HL-60/S4 (cell line): ENCODE measurements at regions not wholly inside any gene's neighbourhood (a gene's known extent, or its start where the extent isn't known, plus 50 kb on each side); places are given as distances from the start of the nearest gene placed in this dataset.

Source experiments
- in situ Hi-C: fragments of 300-500 bp; cut with MboI; formaldehyde crosslinking; loops from 2 replicates; pipeline ENCODE4 v1.14.3; 2022; ENCODE audit warnings: low sequenced_read_pairs

- in situ Hi-C loops: no loop called here
Measured at GRCh38 chr3:107992976-107993684, 97.7 kb downstream of the CD47 start.

- in situ Hi-C loops: no loop called here
Measured at GRCh38 chr3:107990926-107991325, 99.9 kb downstream of the CD47 start.

- in situ Hi-C loops: no loop called here
Measured at GRCh38 chr3:107990433-107990832, 100.4 kb downstream of the CD47 start.

GRCh38 chr3:107989661-107990060 lies 101.2 kb downstream of the CD47 start:
- in situ Hi-C loops: no loop called here

GRCh38 chr3:107988460-107989175 lies 102.2 kb downstream of the CD47 start:
- in situ Hi-C loops: no loop called here

GRCh38 chr3:107987036-107987939 lies 103.5 kb downstream of the CD47 start:
- in situ Hi-C loops: no loop called here

GRCh38 chr3:107986505-107986904 lies 104.3 kb downstream of the CD47 start:
- in situ Hi-C loops: no loop called here

- in situ Hi-C loops: no loop called here
Measured at GRCh38 chr3:107985496-107985895, 105.3 kb downstream of the CD47 start.

- in situ Hi-C loops: no loop called here
Measured at GRCh38 chr3:107983247-107983646, 107.6 kb downstream of the CD47 start.

GRCh38 chr3:107982165-107982564 lies 108.7 kb downstream of the CD47 start:
- in situ Hi-C loops: no loop called here

GRCh38 chr3:107981471-107982111 lies 109.2 kb downstream of the CD47 start:
- in situ Hi-C loops: no loop called here

- in situ Hi-C loops: no loop called here
Measured at GRCh38 chr3:107979538-107979937, 111.3 kb downstream of the CD47 start.

- in situ Hi-C loops: no loop called here
Measured at GRCh38 chr3:107978131-107979055, 112.4 kb downstream of the CD47 start.

- in situ Hi-C loops: no loop called here
Measured at GRCh38 chr3:107977221-107978130, 113.4 kb downstream of the CD47 start.

GRCh38 chr3:107976202-107976800 lies 114.5 kb downstream of the CD47 start:
- in situ Hi-C loops: no loop called here

- in situ Hi-C loops: no loop called here
Measured at GRCh38 chr3:107975529-107976201, 115.2 kb downstream of the CD47 start.

GRCh38 chr3:107973961-107974360 lies 116.9 kb downstream of the CD47 start:
- in situ Hi-C loops: no loop called here

- in situ Hi-C loops: no loop called here
Measured at GRCh38 chr3:107973152-107973551, 117.7 kb downstream of the CD47 start.
